GM23338 (cell line): ENCODE measurements at regions not wholly inside any gene's neighbourhood (a gene's known extent, or its start where the extent isn't known, plus 50 kb on each side); places are given as distances from the start of the nearest gene placed in this dataset.

ENCODE experiments used
- ATAC-seq: fragments of 200-7000 bp; cut with Tn5 transposase; 3 replicates; pipeline ENCODE4 v1.9.1; 2020
- DNase-seq: peaks from one replicate; pipeline ENCODE4 v3.0.0-alpha.2; 2015; ENCODE audit warnings: low spot score
- H2AFZ ChIP-seq: fragments of 200-600 bp; sonication (generic); 2 replicates; pipeline ENCODE4 v1.8.0; 2016; ENCODE audit warnings: antibody characterized with exemption, mild to moderate bottlenecking, moderate library complexity
- H3F3A ChIP-seq: fragments of 200-600 bp; sonication (generic); replicated peaks from 2 replicates; pipeline ENCODE4 v1.8.0; 2017; ENCODE audit warnings: antibody characterized with exemption, mixed run types, low read depth
- H3K27ac ChIP-seq: fragments of 200-600 bp; sonication (generic); 2 replicates; pipeline ENCODE4 v1.6.1; 2016; ENCODE audit warnings: low read depth
- H3K27me3 ChIP-seq: fragments of 200-600 bp; sonication (generic); 2 replicates; pipeline ENCODE4 v1.8.0; 2016; ENCODE audit warnings: mild to moderate bottlenecking, mixed run types, moderate library complexity; ENCODE audit not compliant: insufficient read depth
- H3K36me3 ChIP-seq: fragments of 200-600 bp; sonication (generic); 2 replicates; pipeline ENCODE4 v1.8.0; 2016; ENCODE audit warnings: mild to moderate bottlenecking; ENCODE audit not compliant: insufficient read depth
- H3K4me1 ChIP-seq: fragments of 200-600 bp; sonication (generic); 2 replicates; pipeline ENCODE4 v1.8.0; 2016; ENCODE audit warnings: mild to moderate bottlenecking, moderate library complexity; ENCODE audit not compliant: insufficient read depth
- H3K4me2 ChIP-seq: fragments of 200-600 bp; sonication (generic); 2 replicates; pipeline ENCODE4 v1.7.1; 2017; ENCODE audit warnings: mixed run types
- H3K4me3 ChIP-seq: fragments of 200-600 bp; sonication (generic); 2 replicates; pipeline ENCODE4 v1.6.1; 2016; ENCODE audit warnings: mixed run types
- H3K79me2 ChIP-seq: fragments of 200-600 bp; sonication (generic); replicated peaks from 2 replicates; pipeline ENCODE4 v1.8.0; 2017; ENCODE audit warnings: mild to moderate bottlenecking; ENCODE audit not compliant: insufficient read depth
- H3K9me2 ChIP-seq: fragments of 200-600 bp; sonication (generic); 2 replicates; pipeline ENCODE4 v1.8.0; 2017; ENCODE audit not compliant: insufficient read depth
- H4K20me1 ChIP-seq: fragments of 200-600 bp; sonication (generic); replicated peaks from 2 replicates; pipeline ENCODE4 v1.8.0; 2017; ENCODE audit warnings: mild to moderate bottlenecking; ENCODE audit not compliant: insufficient read depth
- H3K27ac Mint-ChIP-seq: 2 replicates; pipeline ENCODE4 v1.8.0; 2020; ENCODE audit warnings: inconsistent platforms, mild to moderate bottlenecking, moderate library complexity, mixed read lengths
- H3K27me3 Mint-ChIP-seq: 3 replicates; pipeline ENCODE4 v1.8.0; 2022; ENCODE audit warnings: low read depth, mild to moderate bottlenecking, moderate library complexity, mixed read lengths, inconsistent platforms; ENCODE audit not compliant: insufficient read depth, poor library complexity
- H3K36me3 Mint-ChIP-seq: 3 replicates; pipeline ENCODE4 v1.8.0; 2021; ENCODE audit warnings: low read depth, mild to moderate bottlenecking, inconsistent platforms, moderate library complexity, mixed read lengths
- H3K4me1 Mint-ChIP-seq: 3 replicates; pipeline ENCODE4 v1.8.0; 2020; ENCODE audit warnings: mild to moderate bottlenecking, inconsistent platforms, mixed read lengths
- H3K4me3 Mint-ChIP-seq: 3 replicates; pipeline ENCODE4 v1.8.0; 2021; ENCODE audit warnings: moderate library complexity, mild to moderate bottlenecking, inconsistent platforms, mixed read lengths
- H3K9me3 Mint-ChIP-seq: 3 replicates; pipeline ENCODE4 v1.8.0; 2020; ENCODE audit warnings: moderate library complexity, mild to moderate bottlenecking, inconsistent platforms, mixed read lengths
- CREB1 ChIP-seq: fragments of 250-450 bp; sonication (Bioruptor Pico); IDR thresholded peaks from 2 replicates; pipeline ENCODE4 v1.5.0; 2020; ENCODE audit warnings: low read depth, mild to moderate bottlenecking, moderate library complexity
- EZH2phosphoT487 ChIP-seq: fragments of 200-600 bp; sonication (generic); IDR thresholded peaks from one replicate; pipeline ENCODE4 v1.8.1; 2018; ENCODE audit warnings: antibody characterized with exemption; ENCODE audit not compliant: unreplicated experiment
- JUNB ChIP-seq: IDR thresholded peaks from one replicate; pipeline ENCODE4 v1.6.1; 2016; ENCODE audit warnings: antibody characterized with exemption; ENCODE audit not compliant: unreplicated experiment
- STAT1 ChIP-seq: IDR thresholded peaks from one replicate; pipeline ENCODE4 v1.6.1; 2016; ENCODE audit warnings: antibody characterized with exemption; ENCODE audit not compliant: unreplicated experiment
- ZNF114 ChIP-seq: fragments of 250-450 bp; sonication (Bioruptor Pico); IDR thresholded peaks from 2 replicates; pipeline ENCODE4 v1.5.0; 2020; ENCODE audit warnings: mild to moderate bottlenecking, moderate library complexity
- TF ChIP-seq, protein P1 (sequence below): fragments of 250-450 bp; sonication (Bioruptor Pico); IDR thresholded peaks from 2 replicates; pipeline ENCODE4 v1.5.0; 2020; ENCODE audit warnings: mild to moderate bottlenecking, moderate library complexity
- TF ChIP-seq, protein P2 (sequence below): IDR thresholded peaks from 2 replicates; pipeline ENCODE4 v1.6.1; 2016; ENCODE audit warnings: antibody characterized with exemption

- Mint-ChIP-seq H3K4me3 (no peak overlapping the region), H3K36me3 (no peaks in the 10 kb centered on the region), H3K27ac (no peak overlapping the region), H3K27me3 (no peaks in the 10 kb centered on the region), H3K4me1 (peaks cover 6% of the 10 kb centered on the region; the same call in 2 of the 3 replicates), H3K9me3 (no peaks in the 10 kb centered on the region)
- ATAC-seq (no peak), DNase-seq (no peak)
- H3K27me3 ChIP-seq, result no peaks in the 10 kb centered on the region
- no peaks in the 10 kb centered on the region for H4K20me1 ChIP-seq
- no peak overlapping the region for H3K4me3 ChIP-seq
- TF ChIP-seq, protein P1, sequence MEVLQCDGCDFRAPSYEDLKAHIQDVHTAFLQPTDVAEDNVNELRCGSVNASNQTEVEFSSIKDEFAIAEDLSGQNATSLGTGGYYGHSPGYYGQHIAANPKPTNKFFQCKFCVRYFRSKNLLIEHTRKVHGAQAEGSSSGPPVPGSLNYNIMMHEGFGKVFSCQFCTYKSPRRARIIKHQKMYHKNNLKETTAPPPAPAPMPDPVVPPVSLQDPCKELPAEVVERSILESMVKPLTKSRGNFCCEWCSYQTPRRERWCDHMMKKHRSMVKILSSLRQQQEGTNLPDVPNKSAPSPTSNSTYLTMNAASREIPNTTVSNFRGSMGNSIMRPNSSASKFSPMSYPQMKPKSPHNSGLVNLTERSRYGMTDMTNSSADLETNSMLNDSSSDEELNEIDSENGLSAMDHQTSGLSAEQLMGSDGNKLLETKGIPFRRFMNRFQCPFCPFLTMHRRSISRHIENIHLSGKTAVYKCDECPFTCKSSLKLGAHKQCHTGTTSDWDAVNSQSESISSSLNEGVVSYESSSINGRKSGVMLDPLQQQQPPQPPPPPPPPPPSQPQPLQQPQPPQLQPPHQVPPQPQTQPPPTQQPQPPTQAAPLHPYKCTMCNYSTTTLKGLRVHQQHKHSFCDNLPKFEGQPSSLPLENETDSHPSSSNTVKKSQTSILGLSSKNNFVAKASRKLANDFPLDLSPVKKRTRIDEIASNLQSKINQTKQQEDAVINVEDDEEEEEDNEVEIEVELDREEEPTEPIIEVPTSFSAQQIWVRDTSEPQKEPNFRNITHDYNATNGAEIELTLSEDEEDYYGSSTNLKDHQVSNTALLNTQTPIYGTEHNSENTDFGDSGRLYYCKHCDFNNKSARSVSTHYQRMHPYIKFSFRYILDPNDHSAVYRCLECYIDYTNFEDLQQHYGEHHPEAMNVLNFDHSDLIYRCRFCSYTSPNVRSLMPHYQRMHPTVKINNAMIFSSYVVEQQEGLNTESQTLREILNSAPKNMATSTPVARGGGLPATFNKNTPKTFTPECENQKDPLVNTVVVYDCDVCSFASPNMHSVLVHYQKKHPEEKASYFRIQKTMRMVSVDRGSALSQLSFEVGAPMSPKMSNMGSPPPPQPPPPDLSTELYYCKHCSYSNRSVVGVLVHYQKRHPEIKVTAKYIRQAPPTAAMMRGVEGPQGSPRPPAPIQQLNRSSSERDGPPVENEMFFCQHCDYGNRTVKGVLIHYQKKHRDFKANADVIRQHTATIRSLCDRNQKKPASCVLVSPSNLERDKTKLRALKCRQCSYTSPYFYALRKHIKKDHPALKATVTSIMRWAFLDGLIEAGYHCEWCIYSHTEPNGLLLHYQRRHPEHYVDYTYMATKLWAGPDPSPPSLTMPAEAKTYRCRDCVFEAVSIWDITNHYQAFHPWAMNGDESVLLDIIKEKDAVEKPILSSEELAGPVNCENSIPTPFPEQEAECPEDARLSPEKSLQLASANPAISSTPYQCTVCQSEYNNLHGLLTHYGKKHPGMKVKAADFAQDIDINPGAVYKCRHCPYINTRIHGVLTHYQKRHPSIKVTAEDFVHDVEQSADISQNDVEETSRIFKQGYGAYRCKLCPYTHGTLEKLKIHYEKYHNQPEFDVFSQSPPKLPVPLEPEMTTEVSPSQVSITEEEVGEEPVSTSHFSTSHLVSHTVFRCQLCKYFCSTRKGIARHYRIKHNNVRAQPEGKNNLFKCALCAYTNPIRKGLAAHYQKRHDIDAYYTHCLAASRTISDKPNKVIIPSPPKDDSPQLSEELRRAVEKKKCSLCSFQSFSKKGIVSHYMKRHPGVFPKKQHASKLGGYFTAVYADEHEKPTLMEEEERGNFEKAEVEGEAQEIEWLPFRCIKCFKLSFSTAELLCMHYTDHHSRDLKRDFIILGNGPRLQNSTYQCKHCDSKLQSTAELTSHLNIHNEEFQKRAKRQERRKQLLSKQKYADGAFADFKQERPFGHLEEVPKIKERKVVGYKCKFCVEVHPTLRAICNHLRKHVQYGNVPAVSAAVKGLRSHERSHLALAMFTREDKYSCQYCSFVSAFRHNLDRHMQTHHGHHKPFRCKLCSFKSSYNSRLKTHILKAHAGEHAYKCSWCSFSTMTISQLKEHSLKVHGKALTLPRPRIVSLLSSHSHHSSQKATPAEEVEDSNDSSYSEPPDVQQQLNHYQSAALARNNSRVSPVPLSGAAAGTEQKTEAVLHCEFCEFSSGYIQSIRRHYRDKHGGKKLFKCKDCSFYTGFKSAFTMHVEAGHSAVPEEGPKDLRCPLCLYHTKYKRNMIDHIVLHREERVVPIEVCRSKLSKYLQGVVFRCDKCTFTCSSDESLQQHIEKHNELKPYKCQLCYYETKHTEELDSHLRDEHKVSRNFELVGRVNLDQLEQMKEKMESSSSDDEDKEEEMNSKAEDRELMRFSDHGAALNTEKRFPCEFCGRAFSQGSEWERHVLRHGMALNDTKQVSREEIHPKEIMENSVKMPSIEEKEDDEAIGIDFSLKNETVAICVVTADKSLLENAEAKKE, result no peak
- no peak for TF ChIP-seq CREB1
- no peak for TF ChIP-seq EZH2phosphoT487
- no peak for TF ChIP-seq ZNF114 (CRISPR knock-in tag)
- TF ChIP-seq STAT1, result no peak
- no peak for TF ChIP-seq JUNB
- TF ChIP-seq, protein P2, sequence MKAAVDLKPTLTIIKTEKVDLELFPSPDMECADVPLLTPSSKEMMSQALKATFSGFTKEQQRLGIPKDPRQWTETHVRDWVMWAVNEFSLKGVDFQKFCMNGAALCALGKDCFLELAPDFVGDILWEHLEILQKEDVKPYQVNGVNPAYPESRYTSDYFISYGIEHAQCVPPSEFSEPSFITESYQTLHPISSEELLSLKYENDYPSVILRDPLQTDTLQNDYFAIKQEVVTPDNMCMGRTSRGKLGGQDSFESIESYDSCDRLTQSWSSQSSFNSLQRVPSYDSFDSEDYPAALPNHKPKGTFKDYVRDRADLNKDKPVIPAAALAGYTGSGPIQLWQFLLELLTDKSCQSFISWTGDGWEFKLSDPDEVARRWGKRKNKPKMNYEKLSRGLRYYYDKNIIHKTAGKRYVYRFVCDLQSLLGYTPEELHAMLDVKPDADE, result no peak
- no peaks in the 10 kb centered on the region for H3K36me3 ChIP-seq
- H2AFZ ChIP-seq, result 0 out of 2 replicates have a peak overlapping the region, but pooled peaks have one; percentile 32
- H3K4me1 ChIP-seq, result peaks cover 4% of the 10 kb centered on the region; the same call in 1 of the 2 replicates
- peaks cover 28% of the 10 kb centered on the region; the same call in 1 of the 2 replicates for H3K9me2 ChIP-seq
- H3K79me2 ChIP-seq, result no peaks in the 10 kb centered on the region
- no peak overlapping the region for H3K4me2 ChIP-seq
- H3F3A ChIP-seq, result no peaks in the 10 kb centered on the region
- no peak overlapping the region for H3K27ac ChIP-seq
Observed at GRCh38 chr18:22549260-22549937, 131.7 kb upstream of the CTAGE1 start.
